GM19463 (cell line): ENCODE measurements at regions not wholly inside any gene's neighbourhood (a gene's known extent, or its start where the extent isn't known, plus 50 kb on each side); places are given as distances from the start of the nearest gene placed in this dataset.

Experiments
- ATAC-seq: cut with Tn5 transposase; IDR thresholded peaks from one replicate; pipeline ENCODE4 v1.9.1; 2021; ENCODE audit warnings: mild to moderate bottlenecking, moderate library complexity; ENCODE audit not compliant: unreplicated experiment

DNA sequence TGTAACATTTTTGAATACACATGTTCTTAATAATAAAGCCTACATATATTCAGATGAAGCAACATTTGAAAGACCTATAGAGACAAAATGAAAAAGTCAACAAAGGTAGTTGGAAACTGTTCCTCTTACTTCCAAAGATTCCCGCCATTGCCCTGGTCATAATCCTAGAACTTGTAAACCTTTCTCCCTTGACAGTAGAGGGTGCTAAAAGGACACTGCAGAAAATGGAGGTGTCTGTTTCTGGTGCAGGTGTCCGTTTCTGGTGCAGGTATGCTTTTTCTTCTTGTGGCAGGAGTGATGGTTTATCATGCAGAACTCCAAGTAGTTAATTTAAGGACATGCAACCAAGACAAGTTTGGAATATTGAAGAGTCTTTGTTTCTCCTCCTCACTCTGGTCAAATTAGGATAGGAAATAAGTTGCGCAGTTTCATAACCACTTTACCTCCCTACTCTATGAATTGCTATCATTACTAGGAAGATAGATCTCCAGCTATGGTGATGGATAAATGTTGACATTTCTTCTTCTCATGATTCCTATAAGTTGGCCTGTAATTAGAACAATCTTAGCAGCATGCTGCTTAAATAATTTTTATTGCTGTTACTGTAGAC, 56.0 kb upstream of the FAM174A start:
- peak; percentile 77 for ATAC-seq

DNA sequence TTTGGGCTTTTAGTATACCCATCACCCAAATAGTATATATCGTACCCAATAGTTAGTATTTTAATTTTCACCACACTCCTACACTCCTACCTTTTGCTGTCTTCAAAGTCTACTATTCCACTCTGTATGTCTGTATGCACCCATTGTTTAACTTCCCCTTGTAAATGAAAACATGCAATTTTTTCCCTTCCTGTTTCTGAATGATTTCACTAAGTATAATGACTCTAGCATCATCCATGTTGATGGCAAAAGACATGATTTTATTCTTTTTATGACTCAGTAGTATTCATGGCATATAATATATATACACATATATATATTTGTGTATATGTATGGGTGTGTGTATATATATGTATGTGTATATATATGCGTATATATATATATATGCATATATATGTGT, 63.1 kb upstream of the FAM174A start:
- ATAC-seq, result no peak

DNA sequence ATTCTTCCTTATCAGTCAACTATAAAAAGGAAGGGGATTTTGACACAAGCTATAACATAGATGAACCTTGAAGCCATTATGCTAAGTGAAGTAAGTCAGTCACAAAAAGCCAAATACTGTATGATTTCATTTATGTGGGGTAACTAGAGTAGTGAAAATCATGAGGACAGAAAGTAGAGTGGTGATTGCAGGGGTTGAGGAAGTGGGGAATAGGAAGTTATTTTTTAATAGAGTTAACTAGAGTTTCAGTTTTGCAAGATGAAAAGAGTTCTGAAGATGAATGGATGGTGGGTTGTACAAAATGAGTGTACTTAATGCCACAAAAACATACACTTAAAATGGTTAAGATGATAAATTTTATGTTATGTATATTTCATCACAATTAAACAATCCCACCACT, 65.4 kb upstream of the FAM174A start:
- ATAC-seq, result peak; percentile 90

DNA sequence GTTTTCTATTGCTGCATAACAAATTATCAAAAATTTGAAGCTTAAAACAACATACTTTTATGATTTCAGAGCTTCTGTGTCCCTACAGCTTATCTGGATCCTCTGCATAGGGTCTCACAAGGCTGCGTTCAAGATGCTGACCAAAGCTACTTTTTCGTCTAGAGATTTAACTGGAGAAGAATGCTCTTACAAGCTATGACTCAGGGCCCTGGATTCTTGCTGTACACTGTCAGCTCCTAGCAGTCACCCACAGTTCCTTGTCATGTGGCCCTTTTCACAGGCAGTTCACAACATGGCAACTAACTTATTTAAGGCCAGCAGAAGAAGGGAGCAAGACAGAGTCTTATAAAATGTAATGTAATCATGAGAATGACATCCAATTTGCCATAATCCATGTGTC, 70.8 kb upstream of the FAM174A start:
- ATAC-seq, result no peak

DNA sequence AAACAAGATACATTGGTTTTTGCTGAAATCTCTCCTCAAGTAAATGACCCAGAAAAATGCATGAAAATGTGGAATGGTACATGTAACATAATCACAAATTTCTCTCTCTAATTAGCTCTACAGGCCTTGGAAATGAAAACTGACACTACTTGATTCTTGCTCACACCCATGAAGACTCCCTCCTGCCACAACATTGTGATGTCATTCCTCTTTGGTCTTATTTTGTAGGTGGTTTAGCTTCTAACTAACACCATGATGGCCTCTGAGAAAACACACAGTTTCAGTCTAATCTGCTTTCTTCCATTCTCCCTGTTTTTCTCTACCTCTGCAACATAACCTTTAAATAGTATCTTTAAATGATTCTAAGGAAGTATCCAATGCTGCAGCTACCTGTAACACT, 78.6 kb upstream of the FAM174A start:
- no peak for ATAC-seq

DNA sequence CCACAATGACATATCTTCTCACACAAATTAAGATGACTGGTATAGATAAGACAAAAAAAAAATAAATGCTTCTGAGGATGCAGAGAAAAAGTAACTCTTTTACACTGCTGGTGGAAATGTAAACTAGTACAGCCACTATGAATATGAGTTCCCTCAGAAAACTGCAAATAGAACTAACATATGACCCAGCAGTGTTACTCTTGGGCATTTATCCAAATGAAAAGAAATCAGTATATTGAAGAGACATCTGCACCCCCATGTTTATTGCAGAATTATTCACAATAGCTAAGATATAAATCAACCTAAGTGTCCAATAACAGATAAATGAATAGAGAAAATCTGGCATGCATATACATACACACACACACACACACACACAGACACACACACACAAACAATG, 83.0 kb upstream of the FAM174A start:
- no peak for ATAC-seq

DNA sequence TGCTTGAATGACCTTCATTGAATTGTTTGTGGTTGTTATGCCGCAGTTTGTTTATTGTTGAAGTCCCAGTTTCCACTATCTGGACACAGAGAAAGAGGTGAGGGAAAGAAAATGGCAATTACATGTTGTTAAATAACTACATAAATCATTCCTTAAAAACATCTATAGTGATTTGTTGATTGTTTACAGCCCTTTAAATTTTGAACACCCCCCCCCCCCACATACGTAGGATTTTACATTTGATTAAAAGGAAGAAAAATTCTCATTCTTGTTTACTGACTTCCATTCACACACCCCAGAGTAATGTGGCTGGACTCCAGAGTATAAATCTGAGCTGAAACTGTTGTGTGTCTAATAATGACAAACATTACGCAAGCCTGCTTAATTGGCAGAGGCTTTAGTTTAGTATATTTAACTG, 87.1 kb upstream of the FAM174A start:
- no peak for ATAC-seq

DNA sequence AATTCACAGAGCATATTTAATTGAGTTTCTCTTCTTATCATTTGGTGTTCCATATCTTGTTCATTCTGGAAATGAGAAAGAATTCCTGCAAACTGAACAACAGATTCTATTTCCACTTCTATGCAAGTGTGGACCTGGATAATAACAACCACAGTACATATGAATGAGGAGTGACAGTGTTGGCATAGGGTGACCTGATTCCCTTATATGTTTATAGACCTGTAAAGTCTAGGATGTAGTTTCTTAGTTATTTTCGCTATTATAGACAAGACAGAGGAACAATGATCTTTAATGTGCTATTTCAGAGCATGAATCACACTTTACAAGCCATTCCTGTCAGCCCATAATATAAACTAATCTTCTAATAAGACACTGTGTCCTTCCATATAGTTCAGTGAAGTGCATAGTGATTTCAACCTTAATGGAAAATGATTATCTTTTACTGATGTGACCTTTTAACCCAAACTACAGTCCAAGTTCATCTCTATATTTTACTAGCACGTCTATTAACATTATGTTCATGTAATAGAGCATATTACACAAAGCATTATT, 88.2 kb upstream of the FAM174A start:
- ATAC-seq, result no peak

DNA sequence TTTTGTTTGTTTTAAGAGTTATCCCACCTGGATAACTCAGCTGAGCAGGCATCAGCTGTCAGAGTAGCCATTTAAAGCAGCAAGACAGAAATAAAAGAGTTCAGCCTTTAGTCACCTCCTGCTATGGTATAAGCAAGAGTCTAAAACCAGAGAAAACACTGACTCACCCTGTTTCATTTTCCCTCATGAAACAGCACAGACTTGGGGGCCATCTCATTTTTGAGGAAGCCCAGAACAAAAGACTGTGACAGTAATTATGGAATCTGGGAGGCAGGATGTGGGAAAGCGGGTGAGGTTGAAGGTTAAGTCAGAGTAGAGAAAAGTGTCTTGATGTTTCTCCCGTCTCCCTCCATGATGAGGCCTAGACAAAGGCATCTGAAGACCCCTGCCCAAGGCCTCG, 90.2 kb upstream of the FAM174A start:
- ATAC-seq, result no peak

DNA sequence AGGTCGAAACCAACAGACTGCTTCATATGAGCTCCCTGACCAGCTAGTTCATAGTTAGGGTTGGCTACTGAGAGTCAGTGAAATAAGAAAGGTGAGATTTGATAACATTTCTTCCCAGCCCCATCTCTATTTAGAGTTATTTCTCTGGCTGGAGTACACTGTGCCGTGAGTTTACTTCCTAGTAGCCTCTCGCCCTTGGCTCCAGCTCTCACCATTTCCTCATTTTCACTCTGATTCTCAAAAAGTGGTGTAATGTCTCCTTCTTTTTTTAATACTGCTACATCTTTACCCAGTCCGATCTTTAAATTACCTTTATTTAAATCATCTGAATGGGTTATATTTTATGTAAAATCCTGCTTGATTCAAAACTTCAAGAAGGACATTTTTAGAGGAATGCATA, 100.4 kb upstream of the FAM174A start:
- ATAC-seq, result no peak

DNA sequence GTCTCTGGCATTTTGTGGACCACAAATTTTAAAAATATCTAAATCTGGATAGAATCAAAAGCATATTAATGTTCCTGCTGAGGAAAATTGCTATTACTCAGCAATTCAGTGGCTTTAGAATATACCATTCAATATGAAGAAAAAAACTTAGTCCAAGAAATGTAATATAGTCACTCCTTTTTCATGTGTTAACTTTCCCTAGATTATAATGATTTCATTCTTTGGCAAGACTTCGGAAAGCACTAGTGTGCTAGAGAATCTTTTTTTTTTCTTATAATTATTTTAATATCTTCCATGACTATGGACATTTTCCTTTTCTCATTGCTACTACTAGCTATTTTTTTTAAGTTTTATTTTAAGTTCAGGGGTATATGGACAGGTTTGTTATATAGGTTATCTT, 102.4 kb upstream of the FAM174A start:
- ATAC-seq, result no peak

DNA sequence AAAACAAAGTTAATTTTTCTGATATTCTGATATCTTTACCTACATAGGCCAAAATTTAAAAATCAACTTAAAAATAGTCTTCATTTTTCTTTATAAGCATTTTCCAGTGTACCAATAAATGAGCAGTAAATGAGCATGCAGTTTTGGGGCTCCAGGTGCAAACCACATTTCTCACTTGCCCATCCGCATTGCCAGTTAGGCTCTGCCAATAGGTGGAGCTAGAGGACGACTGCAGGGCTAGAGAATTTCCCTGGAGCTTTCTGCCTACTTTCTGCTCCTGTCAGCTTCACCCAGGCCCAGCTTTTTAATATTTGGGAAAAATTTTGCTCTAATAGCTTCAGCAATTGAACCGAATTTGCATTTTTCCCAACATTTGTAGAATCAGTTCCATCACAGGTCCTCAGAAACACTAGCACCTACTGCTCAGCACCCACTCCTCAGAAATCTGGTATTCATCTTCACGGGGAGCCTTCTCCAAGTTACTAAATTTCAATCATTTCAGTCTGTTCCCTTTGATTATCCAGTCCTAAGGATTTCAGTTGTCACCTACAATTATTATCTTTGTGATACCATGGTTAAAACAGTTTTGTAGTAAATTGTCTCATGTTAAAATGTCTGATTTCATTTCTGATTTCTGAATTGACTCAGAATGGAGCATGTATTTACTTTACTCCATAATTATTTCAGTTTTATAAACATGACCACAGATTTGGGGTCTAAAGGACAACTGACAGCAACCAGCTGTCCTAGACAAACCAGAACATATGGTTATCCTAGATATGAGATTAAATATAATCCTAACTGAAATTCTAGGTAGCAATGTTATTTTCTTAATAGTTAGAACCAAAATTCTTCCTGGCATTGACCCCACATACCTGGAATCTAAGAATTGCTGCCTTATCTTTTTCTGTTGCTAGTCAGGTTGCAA, 104.6 kb upstream of the FAM174A start:
- ATAC-seq, result peak; percentile 87

DNA sequence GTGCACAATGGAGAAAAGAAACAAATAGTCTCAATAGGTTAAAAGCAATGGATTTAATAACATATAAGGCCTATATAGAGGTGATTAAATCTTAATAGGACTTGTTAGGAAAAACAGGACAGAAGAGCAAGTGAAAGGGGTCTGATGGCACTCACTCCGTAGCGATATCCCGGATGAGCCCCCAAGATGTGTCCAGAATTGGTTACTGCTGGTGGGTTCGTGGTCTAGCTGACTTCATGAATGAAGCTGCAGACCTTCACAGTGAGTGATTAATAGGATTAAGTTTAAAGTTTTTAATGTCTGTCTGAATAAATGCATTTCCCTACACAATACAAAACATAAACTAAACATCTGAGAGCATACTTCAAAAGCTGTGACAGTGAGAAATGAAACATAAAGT, 110.4 kb upstream of the FAM174A start:
- ATAC-seq, result no peak

DNA sequence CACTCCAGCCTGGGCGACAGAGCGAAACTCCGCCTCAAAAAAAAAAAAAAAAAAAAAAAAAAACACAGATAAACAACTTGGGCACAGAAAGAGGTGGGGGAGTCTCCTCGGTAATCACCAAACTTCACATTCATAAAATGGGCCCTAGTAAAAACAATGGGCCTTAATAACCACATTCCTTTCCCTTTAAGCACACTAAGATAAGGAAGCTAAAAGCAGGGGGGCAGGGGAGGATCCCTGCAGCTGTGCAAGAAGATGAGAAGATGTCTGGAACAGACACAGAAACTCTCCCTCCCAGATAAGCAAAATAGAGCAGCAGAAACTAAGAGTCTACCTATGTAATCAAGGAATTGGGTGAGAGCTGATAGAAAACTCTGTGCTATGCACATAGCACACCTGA, 111.2 kb upstream of the FAM174A start:
- ATAC-seq, result no peak

DNA sequence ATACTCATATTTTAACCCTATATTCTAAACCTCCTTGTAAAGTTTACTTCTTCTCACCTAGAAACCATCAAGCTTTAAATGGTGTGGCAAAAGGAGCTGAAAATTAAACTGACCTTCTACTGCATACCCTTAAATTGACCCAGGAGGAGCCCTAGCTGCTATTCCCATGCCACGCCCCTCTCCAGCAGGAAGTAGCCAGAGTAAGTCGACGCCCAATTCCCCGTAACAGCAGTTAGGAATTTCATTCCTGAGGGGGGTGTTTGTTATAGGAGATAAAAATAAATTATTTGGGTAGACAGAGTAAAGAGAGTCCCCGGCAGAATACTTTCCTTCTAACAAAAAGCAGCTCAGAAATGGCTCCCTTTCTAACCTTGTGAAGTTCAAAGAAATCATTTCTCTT, 111.8 kb upstream of the FAM174A start:
- ATAC-seq, result no peak

DNA sequence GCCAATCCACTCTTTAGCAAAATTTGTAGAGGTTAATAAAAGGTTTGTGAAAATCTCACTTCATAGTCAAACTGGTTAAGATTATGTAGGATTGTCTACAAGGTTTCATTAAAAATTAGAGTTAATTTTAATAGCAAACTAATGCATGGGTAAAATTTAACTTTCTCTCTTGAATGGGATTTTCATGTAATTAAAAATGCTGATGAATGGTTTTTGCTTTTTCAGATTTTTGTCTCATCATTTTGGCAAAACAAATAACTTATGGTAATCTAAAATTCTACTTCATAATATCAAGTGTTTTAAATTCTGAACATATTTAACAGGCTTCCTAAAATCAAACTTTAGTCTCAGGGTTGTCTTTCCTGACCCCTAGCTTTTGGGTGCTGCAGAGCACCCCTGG, 113.8 kb upstream of the FAM174A start:
- no peak for ATAC-seq

DNA sequence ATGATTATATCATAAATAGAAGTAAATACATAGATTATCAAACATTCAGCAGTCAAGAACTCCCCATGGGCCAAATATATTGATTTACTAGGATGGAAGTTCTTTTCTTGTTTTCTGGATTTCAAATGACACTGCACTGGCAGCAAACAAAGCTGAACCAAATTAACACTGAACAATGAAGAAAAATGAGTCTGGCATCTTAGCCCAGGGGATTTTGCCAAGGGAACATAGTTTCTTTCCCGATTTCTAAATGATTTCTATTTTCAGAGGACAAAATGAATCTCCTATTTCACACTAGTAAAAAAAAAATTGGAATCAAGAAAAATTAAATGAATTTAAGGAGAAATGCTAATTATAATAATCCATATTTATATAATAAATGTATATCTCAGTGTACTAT, 116.9 kb upstream of the FAM174A start:
- ATAC-seq, result no peak

DNA sequence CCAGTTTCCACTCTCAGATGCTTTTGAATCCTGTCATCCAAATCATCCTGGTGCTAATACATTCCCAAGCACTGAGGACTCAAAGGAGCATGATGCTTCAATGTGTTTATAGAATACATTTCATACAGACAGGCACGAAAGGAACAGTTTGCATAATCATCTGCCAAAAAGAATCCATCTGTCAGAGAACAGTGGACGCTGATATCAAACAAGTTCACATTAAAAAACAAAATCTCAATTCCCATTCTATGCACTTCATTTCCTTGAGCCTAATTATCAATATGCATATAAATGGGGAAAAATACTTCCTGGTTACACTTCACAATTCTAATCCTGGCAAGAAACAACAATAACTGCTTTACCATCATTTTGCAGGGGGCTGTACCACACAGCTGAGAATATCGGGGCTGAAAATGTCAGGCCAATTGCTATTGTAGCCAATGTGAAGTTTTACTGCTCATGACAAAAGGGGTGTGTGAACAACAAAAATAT, 125.5 kb upstream of the FAM174A start:
- no peak for ATAC-seq

DNA sequence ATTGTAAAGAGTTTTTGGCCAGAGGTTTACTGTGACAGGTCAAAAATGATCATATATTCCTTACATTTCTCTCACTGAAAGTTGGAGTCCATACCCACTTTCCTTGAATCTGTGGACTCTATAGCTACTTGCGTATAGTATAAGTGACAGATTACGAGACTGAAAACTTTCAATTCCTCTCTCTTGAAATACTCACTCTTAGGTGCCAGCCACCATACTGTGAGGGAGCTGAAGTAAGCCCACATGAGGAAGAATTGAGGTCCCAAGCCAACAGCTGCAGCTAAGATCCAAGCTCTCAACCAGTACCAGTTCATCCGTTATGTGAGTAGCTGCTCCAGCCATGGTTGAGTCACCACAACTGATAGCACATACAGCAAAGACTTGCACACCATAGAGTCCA, 128.1 kb upstream of the FAM174A start:
- no peak for ATAC-seq

DNA sequence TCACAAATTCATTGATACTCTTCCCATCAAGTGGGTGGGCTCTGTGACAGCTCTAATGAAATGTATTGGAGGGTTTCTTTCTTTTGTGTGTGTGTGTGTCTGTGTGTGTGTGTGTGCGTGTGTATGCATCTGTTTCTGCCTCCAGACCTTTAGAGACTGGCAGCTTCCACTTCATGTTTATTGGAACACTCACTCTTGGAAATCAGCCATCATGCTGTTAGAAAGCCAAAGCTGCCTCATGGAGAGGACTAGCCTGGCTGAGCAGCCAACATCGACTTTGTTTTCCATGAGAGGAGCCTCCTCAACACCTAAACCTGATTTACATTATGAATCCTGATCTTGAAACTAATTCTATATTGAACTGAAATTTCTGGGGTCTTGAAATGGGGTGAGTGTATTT, 128.5 kb upstream of the FAM174A start:
- ATAC-seq, result no peak

DNA sequence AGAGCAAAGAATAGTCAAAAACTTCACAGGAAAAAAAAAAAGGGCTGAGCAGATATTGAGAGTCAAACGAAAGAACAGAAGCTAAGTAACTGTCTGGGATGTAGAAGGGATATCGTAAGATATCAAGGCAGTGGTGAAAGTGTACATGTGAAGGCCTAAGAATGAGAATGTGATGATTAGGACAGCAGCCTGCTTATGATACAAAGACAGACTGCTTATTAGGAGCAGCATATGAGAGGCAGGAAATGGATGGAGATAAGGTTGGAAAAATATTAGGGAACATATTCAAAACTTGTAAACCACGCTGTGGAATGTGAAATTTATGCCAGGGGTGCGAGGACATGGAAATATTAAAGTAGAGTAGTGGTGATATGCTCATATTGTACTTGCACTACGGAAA, 133.1 kb upstream of the FAM174A start:
- no peak for ATAC-seq

DNA sequence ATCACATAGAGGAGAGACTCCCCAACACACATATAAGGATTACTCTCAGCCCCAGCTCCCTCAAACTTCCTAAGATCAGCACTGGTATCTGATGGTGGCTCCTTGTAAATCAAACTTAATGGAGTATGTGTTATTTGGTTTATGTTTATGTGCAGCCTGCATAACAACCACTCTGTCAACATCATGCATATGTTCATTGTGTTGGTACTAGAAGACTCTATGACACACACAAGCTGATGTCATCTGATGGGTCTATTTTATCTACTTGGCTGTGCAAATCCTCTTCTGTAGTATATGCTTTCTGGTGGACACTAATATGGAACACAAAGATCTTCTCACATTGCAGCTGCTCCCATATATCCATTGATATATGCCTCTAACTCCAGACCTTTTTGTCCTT, 134.0 kb upstream of the FAM174A start:
- no peak for ATAC-seq
